ENCODE measurements at regions not wholly inside any gene's neighbourhood (a gene's known extent, or its start where the extent isn't known, plus 50 kb on each side); places are given as distances from the start of the nearest gene placed in this dataset.
"Not testable (repeated sequence)": the region's sequence is repeated elsewhere in the genome, so short reads cannot be mapped to it uniquely, and the experiment has no call there.

DNA sequence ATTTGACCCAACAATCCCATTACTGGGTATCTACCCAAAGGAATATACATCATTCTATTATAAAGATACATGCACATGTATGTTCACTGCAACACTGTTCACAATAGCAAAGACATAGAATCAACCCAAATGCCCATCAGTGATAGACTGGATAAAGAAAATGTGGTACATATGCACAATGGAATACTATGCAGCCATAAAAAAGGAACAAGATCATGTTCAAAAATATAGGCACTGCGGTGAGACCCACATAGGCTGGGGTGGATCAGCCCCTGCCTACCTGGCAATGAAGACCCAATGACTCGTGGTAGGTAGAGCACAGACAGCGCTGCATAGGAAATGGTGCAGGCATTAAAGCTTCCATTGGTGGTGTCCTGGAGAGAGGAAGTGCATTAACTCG lies 88.6 kb upstream of the NFIL3 start:
- TF ChIP-seq CTCF (IDR thresholded peaks at IDR 0.05 in 4 of 5, conservative IDR thresholded peaks at IDR 0.05 in 1 of 5); POLR2A (IDR thresholded peaks at IDR 0.05): not testable (repeated sequence)
